Nucleus accumbens (tissue), 56 donors: ENCODE measurements at regions not wholly inside any gene's neighbourhood (a gene's known extent, or its start where the extent isn't known, plus 50 kb on each side); places are given as distances from the start of the nearest gene placed in this dataset.

ENCODE experiments used
- DNase-seq, 56 donors: peaks; one replicate each; lab custom pipeline; 2025; lab: John Stamatoyannopoulos, UW

GRCh38 chr14:51539571-51540037 lies 112.1 kb upstream of the FRMD6 start:
- no peak for DNase-seq

- DNase-seq = no peak
These were observed 111.3 kb upstream of the FRMD6 start for GRCh38 chr14:51540364-51540763.

GRCh38 chr14:51544471-51544870 lies 107.2 kb upstream of the FRMD6 start:
- no peak for DNase-seq

GRCh38 chr14:51544901-51545300 lies 106.8 kb upstream of the FRMD6 start:
- DNase-seq = no peak

GRCh38 chr14:51545396-51545795 lies 106.3 kb upstream of the FRMD6 start:
- no peak for DNase-seq

GRCh38 chr14:51546099-51546498 lies 105.6 kb upstream of the FRMD6 start:
- no peak for DNase-seq

GRCh38 chr14:51546603-51547258 lies 105.0 kb upstream of the FRMD6 start:
- no peak for DNase-seq

GRCh38 chr14:51547260-51547659 lies 104.5 kb upstream of the FRMD6 start:
- no peak for DNase-seq

- no peak for DNase-seq
These were observed 104.0 kb upstream of the FRMD6 start for GRCh38 chr14:51547701-51548100.

- no peak for DNase-seq
These were observed 103.5 kb upstream of the FRMD6 start for GRCh38 chr14:51548187-51548586.

- no peak for DNase-seq
These were observed 101.1 kb upstream of the FRMD6 start for GRCh38 chr14:51550636-51551035.

GRCh38 chr14:51552275-51552674 lies 99.4 kb upstream of the FRMD6 start:
- no peak for DNase-seq

GRCh38 chr14:51552768-51553404 lies 98.8 kb upstream of the FRMD6 start:
- DNase-seq = peak in 1 of 56 donors; percentile 10

- DNase-seq = no peak
These were observed 97.3 kb upstream of the FRMD6 start for GRCh38 chr14:51554339-51554920.

- DNase-seq = no peak
These were observed 96.8 kb upstream of the FRMD6 start for GRCh38 chr14:51554953-51555352.

- DNase-seq = peak in 1 of 56 donors; percentile 33
These were observed 90.6 kb upstream of the FRMD6 start for GRCh38 chr14:51561141-51561540.

GRCh38 chr14:51562816-51563215 lies 88.9 kb upstream of the FRMD6 start:
- no peak for DNase-seq

GRCh38 chr14:51563560-51563959 lies 88.2 kb upstream of the FRMD6 start:
- DNase-seq = no peak

GRCh38 chr14:51564460-51564859 lies 87.2 kb upstream of the FRMD6 start:
- no peak for DNase-seq

GRCh38 chr14:51564986-51565604 lies 86.6 kb upstream of the FRMD6 start:
- DNase-seq = no peak

- DNase-seq = no peak
These were observed 84.7 kb upstream of the FRMD6 start for GRCh38 chr14:51566831-51567582.
